Globus pallidus (tissue), 1 donor: ENCODE measurements at regions not wholly inside any gene's neighbourhood (a gene's known extent, or its start where the extent isn't known, plus 50 kb on each side); places are given as distances from the start of the nearest gene placed in this dataset.

Source experiments
- DNase-seq: peaks from one replicate; pipeline ENCODE4 v3.0.0-alpha.2; 2015; ENCODE audit warnings: low spot score

DNA sequence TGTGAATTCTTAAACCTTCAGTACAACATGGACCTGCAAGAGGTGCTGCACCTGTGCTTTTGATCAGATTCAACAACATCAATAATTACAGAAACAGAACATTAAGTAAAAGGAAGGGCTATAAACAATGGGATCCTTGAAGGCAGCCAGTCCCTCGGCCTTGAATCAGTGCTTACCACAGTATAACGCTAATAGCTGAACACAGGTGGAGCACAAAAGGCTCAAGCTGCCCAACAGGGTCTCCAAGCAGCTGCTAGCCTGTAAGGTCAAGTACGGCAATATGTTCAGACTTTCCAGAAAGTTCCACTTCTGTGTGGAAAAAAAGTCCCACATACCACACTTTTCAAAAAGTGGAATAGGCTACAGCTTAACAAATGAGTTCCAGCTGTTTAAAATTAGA is 61.9 kb upstream of the ITGA1 start:
- DNase-seq = no peak

DNA sequence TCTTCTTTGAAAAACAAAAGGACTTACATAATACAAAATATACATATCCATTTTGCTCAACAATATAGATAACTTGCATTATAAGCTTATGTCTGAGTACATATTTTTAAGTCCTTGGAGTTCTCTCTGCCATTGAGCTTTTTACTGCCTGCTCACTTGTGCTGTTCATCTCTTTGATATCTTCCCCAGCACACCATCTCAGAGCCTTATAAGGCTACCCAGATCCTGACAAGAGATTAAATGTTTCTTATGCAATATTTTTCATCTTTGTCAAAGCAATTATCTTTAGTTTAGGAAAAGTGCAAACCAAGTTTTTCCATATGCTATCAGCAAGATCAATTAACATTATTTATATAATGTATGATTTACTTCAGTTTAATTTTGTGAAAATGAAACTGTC is 60.7 kb upstream of the ITGA1 start:
- no peak for DNase-seq

DNA sequence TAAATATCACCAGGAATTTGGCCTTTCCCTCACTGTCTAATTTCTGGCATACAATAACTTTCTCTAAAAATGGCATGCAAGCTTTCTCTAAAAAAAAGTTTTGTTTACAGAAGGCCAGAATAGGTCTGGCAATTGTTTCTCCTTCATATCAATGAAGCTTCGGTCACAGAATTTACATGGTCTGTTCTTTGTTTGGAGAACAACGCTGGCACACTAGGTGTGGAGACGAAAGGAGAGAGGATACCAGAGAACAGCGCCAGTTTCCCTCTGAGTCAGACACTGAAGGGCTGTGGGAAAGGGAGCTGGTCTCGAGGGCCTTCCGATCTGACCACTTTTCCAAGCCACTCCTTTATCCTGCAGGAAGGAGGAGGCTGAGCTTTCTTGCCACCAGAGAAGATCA is 60.1 kb upstream of the ITGA1 start:
- DNase-seq = no peak

DNA sequence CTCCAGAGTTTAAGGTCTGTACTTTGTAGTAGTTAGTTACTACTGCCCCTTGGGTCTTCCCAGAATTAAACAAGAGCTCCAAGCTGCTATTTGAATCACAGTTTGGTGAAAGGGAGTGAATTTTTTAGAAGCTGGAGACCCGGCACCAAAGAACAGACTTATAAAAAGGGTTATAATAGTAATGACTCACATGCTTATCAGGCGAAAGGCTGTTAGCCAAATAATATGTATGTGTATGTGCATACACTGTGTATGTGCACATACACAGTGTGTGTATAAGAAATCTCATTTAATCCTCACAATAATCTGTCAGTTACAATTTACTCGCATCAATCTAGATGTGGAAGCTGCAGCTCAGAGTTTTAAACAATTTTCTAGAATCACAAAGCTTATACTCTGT is 59.5 kb upstream of the ITGA1 start:
- DNase-seq = no peak

DNA sequence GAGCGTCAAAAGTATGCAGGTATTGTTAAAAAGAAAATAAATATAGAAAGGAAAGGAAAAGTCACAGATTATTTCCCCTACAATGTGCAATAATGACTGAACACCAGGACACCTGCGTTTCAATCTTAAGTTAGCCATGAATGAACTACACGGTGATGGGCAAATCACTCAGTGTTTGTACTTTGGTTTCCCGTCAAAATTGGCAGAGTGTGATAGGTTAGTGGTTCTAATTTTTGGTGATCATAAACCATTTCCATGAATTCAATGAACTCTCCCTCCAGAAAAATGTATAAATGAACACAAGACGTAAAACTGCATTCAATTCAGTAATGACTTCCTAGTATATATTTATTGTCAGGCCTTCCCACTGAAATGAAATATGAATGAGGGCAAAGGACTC is 59.0 kb upstream of the ITGA1 start:
- no peak for DNase-seq

DNA sequence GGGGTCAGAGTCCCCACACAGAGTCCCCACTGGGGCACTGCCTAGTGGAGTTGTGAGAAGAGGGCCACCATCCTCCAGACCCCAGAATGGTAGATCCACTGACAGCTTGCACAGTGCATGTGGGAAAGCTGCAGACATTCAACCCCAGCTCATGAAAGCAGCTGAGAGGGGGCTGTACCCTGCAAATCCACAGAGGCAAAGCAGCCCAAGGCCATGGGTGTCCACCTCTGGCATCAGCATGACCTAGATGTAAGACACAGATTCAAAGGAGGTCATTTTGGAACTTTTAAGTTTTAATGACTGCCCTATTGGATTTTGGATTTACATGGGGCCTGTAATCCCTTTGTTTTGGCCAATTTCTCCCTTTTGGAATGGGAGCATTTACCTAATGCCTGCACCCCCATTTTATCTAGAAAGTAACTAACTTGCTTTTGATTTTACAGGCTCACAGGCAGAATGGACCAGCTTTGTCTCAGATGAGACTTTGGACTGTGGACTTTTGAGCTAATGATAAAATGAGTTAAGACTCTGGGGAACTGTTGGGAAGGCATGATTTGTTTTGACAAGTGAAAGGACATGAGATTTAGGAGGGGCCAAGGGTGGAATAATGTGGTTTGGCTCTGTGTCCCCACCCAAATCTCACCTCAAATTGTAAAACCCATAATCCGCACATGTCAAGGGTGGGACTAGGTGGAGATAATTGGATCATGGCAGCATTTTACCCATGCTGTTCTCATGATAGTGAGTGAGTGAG is 56.3 kb upstream of the ITGA1 start:
- DNase-seq = no peak

DNA sequence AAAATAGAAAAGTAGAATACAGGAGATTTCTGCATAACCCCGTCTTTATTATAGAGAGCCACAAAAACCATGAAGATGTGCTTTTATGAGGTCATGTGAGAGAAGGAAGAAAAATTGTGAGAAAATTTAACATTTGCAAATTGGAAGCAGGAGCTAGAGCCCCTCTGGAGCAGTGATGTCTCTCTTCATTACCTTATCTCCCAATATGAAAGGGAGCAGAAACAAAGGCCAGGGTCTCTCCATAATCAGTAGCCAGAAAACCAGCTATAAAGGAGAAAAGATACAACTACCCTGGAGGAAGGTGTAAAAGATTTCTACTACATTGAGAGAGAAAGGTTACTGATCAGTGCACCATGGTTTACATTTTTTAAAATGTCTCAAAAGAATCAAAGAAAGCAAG is 53.2 kb upstream of the ITGA1 start:
- no peak for DNase-seq

DNA sequence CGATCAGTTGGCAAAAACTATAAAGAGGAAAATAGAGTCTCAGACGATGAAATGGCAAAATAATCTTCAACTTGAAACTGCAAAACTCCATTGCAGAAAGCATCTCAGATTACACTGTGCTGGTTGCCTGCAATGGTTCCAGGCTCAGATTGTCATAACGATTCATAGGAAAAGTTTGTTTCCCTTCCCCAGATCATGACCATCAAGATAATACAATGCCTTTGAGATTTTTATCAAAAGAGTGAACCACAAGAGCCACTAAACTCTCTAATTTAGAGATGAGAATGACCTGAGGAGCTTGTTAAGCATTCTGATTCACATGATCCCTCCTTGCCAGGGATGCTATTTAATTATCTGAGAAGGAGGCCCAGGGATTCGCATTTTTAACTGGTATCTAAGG is 52.6 kb upstream of the ITGA1 start:
- DNase-seq = no peak
